A549 (cell line): ENCODE measurements at regions not wholly inside any gene's neighbourhood (a gene's known extent, or its start where the extent isn't known, plus 50 kb on each side); places are given as distances from the start of the nearest gene placed in this dataset.

Source experiments
- ATAC-seq, 2 experiments: fragments of 200-7000 bp in 1 of 2; fragments of >200 bp in 1 of 2; cut with Nextera tagmentation in 1 of 2; cut with Tn5 transposase in 1 of 2; 3 replicates each; pipeline versions ENCODE4 v1.8.0 to v1.9.1; 2018 to 2020; ENCODE audit warnings: mild to moderate bottlenecking in 1 of 2, moderate library complexity in 1 of 2
- CTCF ChIA-PET: fragments of 300-600 bp; sonication (Branson Sonifier 250); formaldehyde crosslinking; extraction: SDS; loops from one replicate; lab custom pipeline; 2021; ENCODE audit warnings: antibody characterized with exemption, inconsistent platforms; lab: Yijun Ruan, JAX
- POLR2A ChIA-PET: fragments of 350-600 bp; formaldehyde crosslinking; extraction: SDS; loops from one replicate; lab custom pipeline; 2021; ENCODE audit warnings: antibody characterized with exemption, inconsistent platforms; lab: Yijun Ruan, JAX
- DNase-seq, 2 experiments: peaks; one replicate each; pipeline versions ENCODE4 v3.0.0 to v3.0.0-alpha.2; 2011 to 2016; ENCODE audit warnings: low read depth in 1 of 2, low spot score in 1 of 2
- FAIRE-seq: peaks from 2 replicates; lab custom pipeline; 2011; peaks lifted over from hg19 to GRCh38; lab: Jason Lieb, UNC
- H3K27ac ChIP-seq, 2 experiments: fragments of >200 bp; sonication (Bioruptor Twin); formaldehyde crosslinking; 3 replicates each; pipeline ENCODE4 v1.5.1; 2016 to 2017
- H3K4me1 ChIP-seq: fragments of >200 bp; sonication (Bioruptor Twin); formaldehyde crosslinking; 3 replicates; pipeline ENCODE4 v1.6.1; 2016
- H3K4me2 ChIP-seq: fragments of >200 bp; sonication (Bioruptor Twin); formaldehyde crosslinking; 3 replicates; pipeline ENCODE4 v1.6.1; 2016
- H3K4me3 ChIP-seq: fragments of >200 bp; sonication (Bioruptor Twin); formaldehyde crosslinking; 3 replicates; pipeline ENCODE4 v1.5.1; 2016
- H3K9me3 ChIP-seq: fragments of >200 bp; sonication (Bioruptor Twin); formaldehyde crosslinking; 3 replicates; pipeline ENCODE4 v1.6.1; 2016
- CBX2 ChIP-seq: fragments of 200-600 bp; sonication (generic); IDR thresholded peaks from 2 replicates; pipeline ENCODE4 v1.6.1; 2016; ENCODE audit warnings: low read depth, mild to moderate bottlenecking, borderline replicate concordance
- CEBPB ChIP-seq, 2 experiments: fragments of >200 bp in 1 of 2; sonication (Bioruptor Twin) in 1 of 2; formaldehyde crosslinking in 1 of 2; IDR thresholded peaks; 2 replicates each; pipeline ENCODE4 v1.6.1; 2012 to 2016
- EHF ChIP-seq: fragments of 250-450 bp; sonication (Bioruptor Pico); IDR thresholded peaks from 2 replicates; pipeline ENCODE4 v1.5.0; 2020; ENCODE audit warnings: mild to moderate bottlenecking
- EHMT2 ChIP-seq: fragments of 200-600 bp; sonication (generic); IDR thresholded peaks from 2 replicates; pipeline ENCODE4 v1.6.1; 2016; ENCODE audit warnings: antibody characterized with exemption, low read depth, mild to moderate bottlenecking, moderate library complexity
- GATA3 ChIP-seq: IDR thresholded peaks from 2 replicates; pipeline ENCODE4 v1.6.1; 2012; ENCODE audit warnings: borderline replicate concordance
- HEYL ChIP-seq: fragments of 250-450 bp; sonication (Bioruptor Pico); IDR thresholded peaks from 2 replicates; pipeline ENCODE4 v1.8.0; 2021; ENCODE audit warnings: mild to moderate bottlenecking, moderate library complexity
- HOXB13 ChIP-seq: fragments of 250-450 bp; sonication (Bioruptor Pico); IDR thresholded peaks from 2 replicates; pipeline ENCODE4 v1.5.0; 2020; ENCODE audit warnings: low read depth, mild to moderate bottlenecking, moderate library complexity
- JUN ChIP-seq, 2 experiments: fragments of >200 bp; sonication (Bioruptor Twin); formaldehyde crosslinking; IDR thresholded peaks; 2 replicates in 1 of 2; 3 replicates in 1 of 2; pipeline ENCODE4 v1.6.1; 2016 to 2017
- KDM5A ChIP-seq: fragments of 200-600 bp; sonication (generic); IDR thresholded peaks from 2 replicates; pipeline ENCODE4 v1.6.1; 2016; ENCODE audit warnings: antibody characterized with exemption, mild to moderate bottlenecking
- MAFK ChIP-seq: fragments of 450-650 bp; IDR thresholded peaks from 2 replicates; pipeline ENCODE4 v1.6.1; 2014; ENCODE audit not compliant: partially characterized antibody
- MYC ChIP-seq: IDR thresholded peaks from 2 replicates; pipeline ENCODE4 v1.6.1; 2012; ENCODE audit warnings: mild to moderate bottlenecking, inconsistent platforms, low read length, improper control_type of control experiment, borderline replicate concordance
- POLR2AphosphoS2 ChIP-seq: conservative IDR thresholded peaks from 2 replicates; pipeline ENCODE4 v1.6.1; 2012; ENCODE audit warnings: low read length, improper control_type of control experiment, inconsistent platforms
- RAD21 ChIP-seq, 2 experiments: fragments of >200 bp in 1 of 2; sonication (Bioruptor Twin) in 1 of 2; formaldehyde crosslinking in 1 of 2; IDR thresholded peaks in 1 of 2; conservative IDR thresholded peaks in 1 of 2; 2 replicates in 1 of 2; 3 replicates in 1 of 2; pipeline ENCODE4 v1.6.1; 2012 to 2018; ENCODE audit warnings: inconsistent platforms in 1 of 2
- RCOR1 ChIP-seq: fragments of 150-350 bp; IDR thresholded peaks from 2 replicates; pipeline ENCODE4 v1.6.1; 2014; ENCODE audit warnings: antibody characterized with exemption, low read length, low read depth
- ZC3H11A ChIP-seq: fragments of 450-650 bp; IDR thresholded peaks from 2 replicates; pipeline ENCODE4 v1.6.1; 2014; ENCODE audit warnings: antibody characterized with exemption, mild to moderate bottlenecking
- ZFP36 ChIP-seq: fragments of 450-650 bp; IDR thresholded peaks from 2 replicates; pipeline ENCODE4 v1.6.1; 2014; ENCODE audit warnings: borderline replicate concordance; ENCODE audit not compliant: partially characterized antibody
- WGBS: methylation state at CpG from one replicate; pipeline ENCODE4 v1.1.6; 2017; ENCODE audit errors: missing lambda C conversion rate; 5-methylcytosine and 5-hydroxymethylcytosine counted together
- TF ChIP-seq, protein P1 (sequence below): fragments of 450-650 bp; IDR thresholded peaks from 2 replicates; pipeline ENCODE4 v1.6.1; 2014; ENCODE audit warnings: antibody characterized with exemption
- TF ChIP-seq, protein P2 (sequence below): fragments of 250-450 bp; sonication (Bioruptor Pico); IDR thresholded peaks from 2 replicates; pipeline ENCODE4 v1.5.0; 2021; ENCODE audit warnings: mild to moderate bottlenecking, moderate library complexity, borderline replicate concordance
- TF ChIP-seq, protein P3 (sequence below): IDR thresholded peaks from 2 replicates; pipeline ENCODE4 v1.6.1; 2012
- TF ChIP-seq, protein P4 (sequence below): fragments of 200-600 bp; sonication (generic); IDR thresholded peaks from 2 replicates; pipeline ENCODE4 v1.6.1; 2016; ENCODE audit warnings: antibody characterized with exemption, mild to moderate bottlenecking, moderate library complexity
- TF ChIP-seq, protein P5 (sequence below): fragments of >200 bp; sonication (Bioruptor Twin); formaldehyde crosslinking; IDR thresholded peaks from 2 replicates; pipeline ENCODE4 v1.6.1; 2016
- TF ChIP-seq, protein P6 (sequence below): fragments of >200 bp; sonication (Bioruptor Twin); formaldehyde crosslinking; IDR thresholded peaks from 3 replicates; pipeline ENCODE4 v1.6.1; 2016
- TF ChIP-seq, protein P7 (sequence below): fragments of >200 bp; sonication (Bioruptor Twin); formaldehyde crosslinking; IDR thresholded peaks from 3 replicates; pipeline ENCODE4 v1.5.1; 2016

DNA sequence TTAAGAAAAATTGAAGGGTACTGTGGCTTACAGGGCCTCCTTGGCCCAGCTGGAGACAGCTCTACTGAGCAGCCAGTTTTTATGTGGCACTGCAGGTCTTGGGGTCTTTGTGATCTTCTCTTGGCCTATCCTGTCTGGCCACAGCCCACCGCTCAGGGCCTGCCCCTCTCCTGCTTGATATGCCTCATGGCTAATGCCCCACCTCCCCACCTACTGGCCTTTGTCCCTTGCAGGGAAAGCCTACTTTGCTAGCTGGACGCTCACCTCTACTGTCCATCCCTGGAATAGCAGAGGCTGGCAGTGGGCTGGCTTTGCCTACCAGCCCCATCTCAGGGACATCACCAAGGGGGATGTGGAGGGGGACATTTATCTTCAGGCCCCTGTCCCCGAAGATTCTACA is 134.1 kb downstream of the PJA1 start:
- no peak for DNase-seq
- ATAC-seq, result peak in 1 of 2 experiments; percentile 48; a peak in 1 of 6 replicates
- peaks cover 10% of the 10 kb centered on the region; the same call in 2 of the 3 replicates for H3K4me1 ChIP-seq
- ChIA-PET CTCF (interaction anchor here (0.6 to 1.9 kb wide), 2 partner anchors 203 to 1066 kb away, joined by 3 to 10 read pairs; no protein-coding TSS in a partner anchor), POLR2A (interaction anchor here (2.8 kb wide), 1 partner anchor 203 kb away, joined by 14 read pairs; the partner anchor contains the start of gene EFNB1)
- no peaks in the 10 kb centered on the region for H3K9me3 ChIP-seq
- H3K4me2 ChIP-seq, result no peak overlapping the region
- TF ChIP-seq CBX2 (no peak), RAD21 (conservative IDR thresholded peaks at IDR 0.05 in 1 of 2, IDR thresholded peaks at IDR 0.05 in 1 of 2) (peak in 1 of 2 experiments; percentile 27; a peak in 1 of 5 replicates)
- no peak overlapping the region for H3K27ac ChIP-seq
- 60% methylated on average over 1 of the region's 3 CpGs for WGBS
- no peak for FAIRE-seq
- no peak overlapping the region for H3K4me3 ChIP-seq

DNA sequence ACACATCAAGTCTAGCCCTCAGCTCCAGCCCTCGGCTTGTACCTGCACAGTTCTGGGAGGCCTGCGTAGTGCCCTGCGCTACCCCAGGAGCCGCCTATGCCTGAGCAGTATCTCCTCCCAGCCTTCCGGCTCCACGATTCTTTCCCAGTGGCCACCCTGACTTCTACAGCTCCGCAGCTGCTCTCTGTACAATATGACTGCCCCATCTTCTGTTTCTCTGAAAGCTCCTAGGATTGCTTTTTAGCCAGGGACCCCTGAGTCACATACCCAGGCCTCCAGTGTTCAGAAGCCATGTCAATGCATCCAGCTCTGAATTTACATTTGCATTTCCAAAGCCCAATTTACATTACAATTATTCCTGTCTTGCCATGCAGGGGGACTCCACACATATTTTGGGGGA is 135.5 kb downstream of the PJA1 start:
- FAIRE-seq, result no peak
- no peak overlapping the region for H3K27ac ChIP-seq
- POLR2A ChIA-PET, result no interaction called here
- no peak overlapping the region for H3K4me3 ChIP-seq
- no peaks in the 10 kb centered on the region; the same call in 2 of the 3 replicates for H3K9me3 ChIP-seq
- DNase-seq, result no peak
- WGBS, result 89% methylated on average over 7 of the region's 7 CpGs
- CTCF ChIA-PET, result no interaction called here
- no peak overlapping the region for H3K4me2 ChIP-seq
- ATAC-seq, result no peak
- TF ChIP-seq, protein P1, sequence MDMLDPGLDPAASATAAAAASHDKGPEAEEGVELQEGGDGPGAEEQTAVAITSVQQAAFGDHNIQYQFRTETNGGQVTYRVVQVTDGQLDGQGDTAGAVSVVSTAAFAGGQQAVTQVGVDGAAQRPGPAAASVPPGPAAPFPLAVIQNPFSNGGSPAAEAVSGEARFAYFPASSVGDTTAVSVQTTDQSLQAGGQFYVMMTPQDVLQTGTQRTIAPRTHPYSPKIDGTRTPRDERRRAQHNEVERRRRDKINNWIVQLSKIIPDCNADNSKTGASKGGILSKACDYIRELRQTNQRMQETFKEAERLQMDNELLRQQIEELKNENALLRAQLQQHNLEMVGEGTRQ, result no peak
- TF ChIP-seq ZC3H11A (no peak), CEBPB (IDR thresholded peaks at IDR 0.05) (no peak), EHF (CRISPR knock-in tag) (no peak), GATA3 (no peak), MAFK (no peak), KDM5A (no peak), JUN (IDR thresholded peaks at IDR 0.05) (no peak), HEYL (CRISPR knock-in tag) (no peak), CBX2 (no peak), MYC (no peak)
- TF ChIP-seq, protein P2, sequence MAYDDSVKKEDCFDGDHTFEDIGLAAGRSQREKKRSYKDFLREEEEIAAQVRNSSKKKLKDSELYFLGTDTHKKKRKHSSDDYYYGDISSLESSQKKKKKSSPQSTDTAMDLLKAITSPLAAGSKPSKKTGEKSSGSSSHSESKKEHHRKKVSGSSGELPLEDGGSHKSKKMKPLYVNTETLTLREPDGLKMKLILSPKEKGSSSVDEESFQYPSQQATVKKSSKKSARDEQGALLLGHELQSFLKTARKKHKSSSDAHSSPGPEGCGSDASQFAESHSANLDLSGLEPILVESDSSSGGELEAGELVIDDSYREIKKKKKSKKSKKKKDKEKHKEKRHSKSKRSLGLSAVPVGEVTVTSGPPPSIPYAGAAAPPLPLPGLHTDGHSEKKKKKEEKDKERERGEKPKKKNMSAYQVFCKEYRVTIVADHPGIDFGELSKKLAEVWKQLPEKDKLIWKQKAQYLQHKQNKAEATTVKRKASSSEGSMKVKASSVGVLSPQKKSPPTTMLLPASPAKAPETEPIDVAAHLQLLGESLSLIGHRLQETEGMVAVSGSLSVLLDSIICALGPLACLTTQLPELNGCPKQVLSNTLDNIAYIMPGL (CRISPR knock-in tag), result no peak
- TF ChIP-seq, protein P3, sequence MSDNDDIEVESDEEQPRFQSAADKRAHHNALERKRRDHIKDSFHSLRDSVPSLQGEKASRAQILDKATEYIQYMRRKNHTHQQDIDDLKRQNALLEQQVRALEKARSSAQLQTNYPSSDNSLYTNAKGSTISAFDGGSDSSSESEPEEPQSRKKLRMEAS, result no peak
- TF ChIP-seq, protein P4, sequence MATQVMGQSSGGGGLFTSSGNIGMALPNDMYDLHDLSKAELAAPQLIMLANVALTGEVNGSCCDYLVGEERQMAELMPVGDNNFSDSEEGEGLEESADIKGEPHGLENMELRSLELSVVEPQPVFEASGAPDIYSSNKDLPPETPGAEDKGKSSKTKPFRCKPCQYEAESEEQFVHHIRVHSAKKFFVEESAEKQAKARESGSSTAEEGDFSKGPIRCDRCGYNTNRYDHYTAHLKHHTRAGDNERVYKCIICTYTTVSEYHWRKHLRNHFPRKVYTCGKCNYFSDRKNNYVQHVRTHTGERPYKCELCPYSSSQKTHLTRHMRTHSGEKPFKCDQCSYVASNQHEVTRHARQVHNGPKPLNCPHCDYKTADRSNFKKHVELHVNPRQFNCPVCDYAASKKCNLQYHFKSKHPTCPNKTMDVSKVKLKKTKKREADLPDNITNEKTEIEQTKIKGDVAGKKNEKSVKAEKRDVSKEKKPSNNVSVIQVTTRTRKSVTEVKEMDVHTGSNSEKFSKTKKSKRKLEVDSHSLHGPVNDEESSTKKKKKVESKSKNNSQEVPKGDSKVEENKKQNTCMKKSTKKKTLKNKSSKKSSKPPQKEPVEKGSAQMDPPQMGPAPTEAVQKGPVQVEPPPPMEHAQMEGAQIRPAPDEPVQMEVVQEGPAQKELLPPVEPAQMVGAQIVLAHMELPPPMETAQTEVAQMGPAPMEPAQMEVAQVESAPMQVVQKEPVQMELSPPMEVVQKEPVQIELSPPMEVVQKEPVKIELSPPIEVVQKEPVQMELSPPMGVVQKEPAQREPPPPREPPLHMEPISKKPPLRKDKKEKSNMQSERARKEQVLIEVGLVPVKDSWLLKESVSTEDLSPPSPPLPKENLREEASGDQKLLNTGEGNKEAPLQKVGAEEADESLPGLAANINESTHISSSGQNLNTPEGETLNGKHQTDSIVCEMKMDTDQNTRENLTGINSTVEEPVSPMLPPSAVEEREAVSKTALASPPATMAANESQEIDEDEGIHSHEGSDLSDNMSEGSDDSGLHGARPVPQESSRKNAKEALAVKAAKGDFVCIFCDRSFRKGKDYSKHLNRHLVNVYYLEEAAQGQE, result no peak
- TF ChIP-seq, protein P5, sequence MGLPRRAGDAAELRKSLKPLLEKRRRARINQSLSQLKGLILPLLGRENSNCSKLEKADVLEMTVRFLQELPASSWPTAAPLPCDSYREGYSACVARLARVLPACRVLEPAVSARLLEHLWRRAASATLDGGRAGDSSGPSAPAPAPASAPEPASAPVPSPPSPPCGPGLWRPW, result no peak
- TF ChIP-seq, all 56 proteins: peak for 0
- peaks cover 10% of the 10 kb centered on the region; the same call in 2 of the 3 replicates for H3K4me1 ChIP-seq

DNA sequence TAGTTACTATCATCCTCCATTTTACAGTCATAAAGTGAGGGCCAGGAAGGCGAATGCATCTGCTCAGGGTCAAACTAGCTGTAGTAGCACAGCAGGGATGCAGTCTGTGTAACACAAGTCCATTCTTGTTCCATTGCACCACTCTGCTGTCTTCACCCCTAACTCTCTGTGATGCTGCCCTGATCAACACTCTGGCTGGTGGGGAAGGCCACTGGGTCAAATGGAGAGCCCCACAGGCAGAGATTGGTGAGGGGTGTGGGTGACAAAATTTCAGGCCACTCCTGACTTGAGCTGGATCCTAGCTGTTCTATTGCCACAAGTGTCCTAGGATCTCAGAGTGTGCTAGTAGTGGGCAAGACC is 136.5 kb downstream of the PJA1 start:
- no peak overlapping the region for H3K27ac ChIP-seq
- CTCF ChIA-PET, result interaction anchor here (0.9 kb wide), 2 partner anchors 12 to 201 kb away, joined by 3 read pairs; no protein-coding TSS in a partner anchor
- no peak overlapping the region for H3K4me2 ChIP-seq
- 85% methylated on average over 1 of the region's 1 CpG for WGBS
- H3K4me1 ChIP-seq, result peaks cover 10% of the 10 kb centered on the region; the same call in 2 of the 3 replicates
- no peak for DNase-seq
- no peak for ATAC-seq
- H3K4me3 ChIP-seq, result no peak overlapping the region
- TF ChIP-seq GATA3 (no peak), RCOR1 (no peak), EHF (CRISPR knock-in tag) (no peak), HEYL (CRISPR knock-in tag) (no peak), ZFP36 (no peak), EHMT2 (no peak), JUN (IDR thresholded peaks at IDR 0.05) (no peak), HOXB13 (CRISPR knock-in tag) (no peak), KDM5A (no peak), POLR2AphosphoS2 (no peak)
- TF ChIP-seq, protein P6, sequence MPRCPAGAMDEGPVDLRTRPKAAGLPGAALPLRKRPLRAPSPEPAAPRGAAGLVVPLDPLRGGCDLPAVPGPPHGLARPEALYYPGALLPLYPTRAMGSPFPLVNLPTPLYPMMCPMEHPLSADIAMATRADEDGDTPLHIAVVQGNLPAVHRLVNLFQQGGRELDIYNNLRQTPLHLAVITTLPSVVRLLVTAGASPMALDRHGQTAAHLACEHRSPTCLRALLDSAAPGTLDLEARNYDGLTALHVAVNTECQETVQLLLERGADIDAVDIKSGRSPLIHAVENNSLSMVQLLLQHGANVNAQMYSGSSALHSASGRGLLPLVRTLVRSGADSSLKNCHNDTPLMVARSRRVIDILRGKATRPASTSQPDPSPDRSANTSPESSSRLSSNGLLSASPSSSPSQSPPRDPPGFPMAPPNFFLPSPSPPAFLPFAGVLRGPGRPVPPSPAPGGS, result no peak
- TF ChIP-seq, protein P7, sequence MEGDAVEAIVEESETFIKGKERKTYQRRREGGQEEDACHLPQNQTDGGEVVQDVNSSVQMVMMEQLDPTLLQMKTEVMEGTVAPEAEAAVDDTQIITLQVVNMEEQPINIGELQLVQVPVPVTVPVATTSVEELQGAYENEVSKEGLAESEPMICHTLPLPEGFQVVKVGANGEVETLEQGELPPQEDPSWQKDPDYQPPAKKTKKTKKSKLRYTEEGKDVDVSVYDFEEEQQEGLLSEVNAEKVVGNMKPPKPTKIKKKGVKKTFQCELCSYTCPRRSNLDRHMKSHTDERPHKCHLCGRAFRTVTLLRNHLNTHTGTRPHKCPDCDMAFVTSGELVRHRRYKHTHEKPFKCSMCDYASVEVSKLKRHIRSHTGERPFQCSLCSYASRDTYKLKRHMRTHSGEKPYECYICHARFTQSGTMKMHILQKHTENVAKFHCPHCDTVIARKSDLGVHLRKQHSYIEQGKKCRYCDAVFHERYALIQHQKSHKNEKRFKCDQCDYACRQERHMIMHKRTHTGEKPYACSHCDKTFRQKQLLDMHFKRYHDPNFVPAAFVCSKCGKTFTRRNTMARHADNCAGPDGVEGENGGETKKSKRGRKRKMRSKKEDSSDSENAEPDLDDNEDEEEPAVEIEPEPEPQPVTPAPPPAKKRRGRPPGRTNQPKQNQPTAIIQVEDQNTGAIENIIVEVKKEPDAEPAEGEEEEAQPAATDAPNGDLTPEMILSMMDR, result no peak
- TF ChIP-seq, all 56 proteins: peak for 0
- no peak for FAIRE-seq
- H3K9me3 ChIP-seq, result no peaks in the 10 kb centered on the region; the same call in 2 of the 3 replicates
- POLR2A ChIA-PET, result no interaction called here
